ENCODE measurements at regions not wholly inside any gene's neighbourhood (a gene's known extent, or its start where the extent isn't known, plus 50 kb on each side); places are given as distances from the start of the nearest gene placed in this dataset.

DNA sequence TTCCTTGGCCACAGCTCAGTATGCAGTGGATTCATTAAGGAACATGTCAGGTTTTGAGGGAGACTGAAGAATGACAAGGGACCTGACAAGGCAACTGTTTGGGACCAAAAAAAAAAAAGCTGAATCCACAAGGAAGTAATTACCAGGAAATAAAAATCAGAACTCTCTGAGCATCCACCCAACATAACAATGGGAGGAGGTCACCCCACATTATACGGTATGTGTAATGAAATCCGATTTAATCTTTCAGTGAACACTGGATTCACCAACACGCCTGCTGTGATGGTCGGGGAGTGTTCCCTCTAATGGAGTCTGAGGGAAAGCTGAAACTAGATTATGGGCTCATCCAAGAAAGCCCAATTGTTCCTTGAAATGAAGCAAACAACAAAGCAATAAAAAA is 329.3 kb downstream of the ETAA1 start (continued):
- TF ChIP-seq STAT6 (CRISPR knock-in tag; conservative IDR thresholded peaks at IDR 0.05; ENCODE audit: low read depth) (no peak), ATF6 (CRISPR knock-in tag; IDR thresholded peaks at IDR 0.05) (no peak), ZNF416 (CRISPR knock-in tag; IDR thresholded peaks at IDR 0.05) (no peak), ZBTB43 (CRISPR knock-in tag; IDR thresholded peaks at IDR 0.05) (no peak), NR2C2 (CRISPR knock-in tag; IDR thresholded peaks at IDR 0.05) (no peak), SOX15 (CRISPR knock-in tag; IDR thresholded peaks at IDR 0.05) (no peak), MLX (CRISPR knock-in tag; IDR thresholded peaks at IDR 0.05) (no peak), NR1H2 (CRISPR knock-in tag; IDR thresholded peaks at IDR 0.05) (no peak)

GRCh38 chr2:67727131-67727530 is 330.0 kb downstream of the ETAA1 start:
- DNase-seq (ENCODE audit: low spot score) (no peak), ATAC-seq (no peak)
- H3K27ac Mint-ChIP-seq, result no peak overlapping the region
- no peak overlapping the region for H3K4me3 Mint-ChIP-seq
- ChIA-PET POLR2A (no interaction called here), CTCF (no interaction called here)
- TF ChIP-seq IRF2 (CRISPR knock-in tag; IDR thresholded peaks at IDR 0.05; ENCODE audit: borderline replicate concordance, low read depth), result no peak
- TF ChIP-seq OVOL2 (CRISPR knock-in tag; IDR thresholded peaks at IDR 0.05; ENCODE audit: borderline replicate concordance), result no peak
- TF ChIP-seq E2F1 (CRISPR knock-in tag; IDR thresholded peaks at IDR 0.05), result no peak
- TF ChIP-seq ZNF317 (CRISPR knock-in tag; IDR thresholded peaks at IDR 0.05; ENCODE audit: borderline replicate concordance, low read depth), result no peak
- TF ChIP-seq SP1 (CRISPR knock-in tag; conservative IDR thresholded peaks at IDR 0.05), result no peak
- no peak for TF ChIP-seq ZNF138 (CRISPR knock-in tag; conservative IDR thresholded peaks at IDR 0.05)
- TF ChIP-seq ZBTB21 (CRISPR knock-in tag; IDR thresholded peaks at IDR 0.05; ENCODE audit: borderline replicate concordance), result no peak
- no peaks in the 10 kb centered on the region for H3K36me3 Mint-ChIP-seq
- H3K9me3 Mint-ChIP-seq, result peaks cover 7% of the 10 kb centered on the region; the same call in 1 of the 2 replicates
- H3K4me1 Mint-ChIP-seq, result no peaks in the 10 kb centered on the region; the same call in 1 of the 2 replicates
- no peaks in the 10 kb centered on the region for H3K27me3 Mint-ChIP-seq (ENCODE audit: low read depth)

GRCh38 chr2:67727623-67728022 is 330.5 kb downstream of the ETAA1 start:
- CTCF ChIA-PET, result no interaction called here
- no peaks in the 10 kb centered on the region for H3K36me3 Mint-ChIP-seq
- TF ChIP-seq ATF3 (CRISPR knock-in tag; conservative IDR thresholded peaks at IDR 0.05), result no peak
- TF ChIP-seq AR (CRISPR knock-in tag; IDR thresholded peaks at IDR 0.05), result no peak
- no peak for TF ChIP-seq GRHL2 (CRISPR knock-in tag; IDR thresholded peaks at IDR 0.05; ENCODE audit: insufficient replicate concordance, severe bottlenecking)
- TF ChIP-seq TCF7 (CRISPR knock-in tag; IDR thresholded peaks at IDR 0.05; ENCODE audit: low read depth), result no peak
- TF ChIP-seq IRF1 (CRISPR knock-in tag; IDR thresholded peaks at IDR 0.05), result no peak
- TF ChIP-seq ELF4 (CRISPR knock-in tag; IDR thresholded peaks at IDR 0.05; ENCODE audit: low read depth), result no peak
- TF ChIP-seq GTF2I (CRISPR knock-in tag; conservative IDR thresholded peaks at IDR 0.05), result no peak
- no peak for TF ChIP-seq FOXJ3 (CRISPR knock-in tag; IDR thresholded peaks at IDR 0.05; ENCODE audit: borderline replicate concordance)

More at GRCh38 chr2:67727623-67728022, 330.5 kb downstream of the ETAA1 start:
- no peak for ATAC-seq
- Mint-ChIP-seq H3K4me3 (no peak overlapping the region), H3K4me1 (no peaks in the 10 kb centered on the region; the same call in 1 of the 2 replicates), H3K9me3 (0 out of 2 replicates have a peak, but pooled peaks cover 2% of the 10 kb centered on the region), H3K27ac (no peak overlapping the region), H3K27me3 (ENCODE audit: low read depth) (no peaks in the 10 kb centered on the region)
- POLR2A ChIA-PET, result no interaction called here
- no peak for DNase-seq (ENCODE audit: low spot score)
